ENCODE measurements at regions not wholly inside any gene's neighbourhood (a gene's known extent, or its start where the extent isn't known, plus 50 kb on each side); places are given as distances from the start of the nearest gene placed in this dataset.

- no peak overlapping the region for H3K4me2 ChIP-seq
- no peak overlapping the region for H3K4me3 ChIP-seq
- no peaks in the 10 kb centered on the region for H3K4me1 ChIP-seq
- no peak for TF ChIP-seq Cebpa-rat (IDR thresholded peaks at IDR 0.05)
- H3K9me3 ChIP-seq: no peaks in the 10 kb centered on the region
- no peaks in the 10 kb centered on the region for H3K27me3 ChIP-seq
- H3K27ac ChIP-seq: no peak overlapping the region
- no peaks in the 10 kb centered on the region for H4K20me1 ChIP-seq
- H3K36me3 ChIP-seq: no peaks in the 10 kb centered on the region
- no peak overlapping the region for H3K9ac ChIP-seq
Observed at GRCh38 chr6:62354261-62354660, 68.2 kb upstream of the KHDRBS2 start.

- Histone ChIP-seq H4K20me1 (no peaks in the 10 kb centered on the region), H3K27me3 (no peaks in the 10 kb centered on the region), H3K4me2 (no peak overlapping the region), H3K4me1 (no peaks in the 10 kb centered on the region), H3K27ac (no peak overlapping the region), H3K4me3 (no peak overlapping the region), H3K36me3 (no peaks in the 10 kb centered on the region), H3K9me3 (no peaks in the 10 kb centered on the region), H3K9ac (no peak overlapping the region)
- TF ChIP-seq Cebpa-rat (IDR thresholded peaks at IDR 0.05): no peak
Observed at GRCh38 chr6:62345962-62346689, 60.1 kb upstream of the KHDRBS2 start.

- Histone ChIP-seq H3K4me2 (no peak overlapping the region), H3K27me3 (no peaks in the 10 kb centered on the region), H3K36me3 (no peaks in the 10 kb centered on the region), H3K9me3 (no peaks in the 10 kb centered on the region), H3K4me1 (no peaks in the 10 kb centered on the region), H3K4me3 (no peak overlapping the region), H3K9ac (no peak overlapping the region), H3K27ac (no peak overlapping the region), H4K20me1 (no peaks in the 10 kb centered on the region)
- TF ChIP-seq Cebpa-rat (IDR thresholded peaks at IDR 0.05): no peak
Observed at GRCh38 chr6:62345446-62345845, 59.4 kb upstream of the KHDRBS2 start.

- TF ChIP-seq Cebpa-rat (IDR thresholded peaks at IDR 0.05): no peak
- Histone ChIP-seq H3K27ac (no peak overlapping the region), H3K4me3 (no peak overlapping the region), H3K4me1 (no peaks in the 10 kb centered on the region), H3K36me3 (no peaks in the 10 kb centered on the region), H3K4me2 (no peak overlapping the region), H3K9me3 (no peaks in the 10 kb centered on the region), H3K27me3 (no peaks in the 10 kb centered on the region), H4K20me1 (no peaks in the 10 kb centered on the region), H3K9ac (no peak overlapping the region)
Observed at GRCh38 chr6:62344850-62345249, 58.8 kb upstream of the KHDRBS2 start.

GRCh38 chr6:62338477-62338876, 52.5 kb upstream of the KHDRBS2 start:
- Histone ChIP-seq H3K9ac (no peak overlapping the region), H3K4me3 (no peak overlapping the region), H3K36me3 (no peaks in the 10 kb centered on the region), H3K27me3 (no peaks in the 10 kb centered on the region), H3K4me2 (no peak overlapping the region), H4K20me1 (no peaks in the 10 kb centered on the region), H3K9me3 (no peaks in the 10 kb centered on the region; the same call in 1 of the 2 replicates), H3K27ac (no peak overlapping the region), H3K4me1 (no peaks in the 10 kb centered on the region)
- no peak for TF ChIP-seq Cebpa-rat (IDR thresholded peaks at IDR 0.05)
